ENCODE measurements at regions not wholly inside any gene's neighbourhood (a gene's known extent, or its start where the extent isn't known, plus 50 kb on each side); places are given as distances from the start of the nearest gene placed in this dataset.

DNA sequence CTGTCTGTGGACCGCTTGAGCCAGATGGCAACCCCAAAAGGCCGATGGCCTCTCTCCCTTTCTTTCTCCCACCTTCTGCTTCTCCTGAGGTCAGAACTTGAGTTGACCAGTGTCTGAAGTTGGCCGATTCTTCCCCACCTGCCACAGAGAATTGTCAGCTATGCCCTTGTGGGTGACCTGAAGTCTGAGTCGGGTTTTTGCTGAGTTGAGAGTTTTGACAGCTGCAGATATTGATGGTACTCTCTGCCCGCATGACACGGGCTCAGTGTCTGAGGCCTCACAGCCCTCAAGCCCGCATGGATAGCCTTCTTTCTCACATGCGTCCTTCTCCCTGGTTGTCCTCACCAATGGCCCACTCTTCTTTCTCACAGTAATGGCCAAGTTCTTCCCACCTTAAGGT is 111.0 kb downstream of the EFNB1 start:
- ATAC-seq (no peak), DNase-seq (no peak)
- intact Hi-C loops (cut with DNase I, micrococcal nuclease), result no loop called here

DNA sequence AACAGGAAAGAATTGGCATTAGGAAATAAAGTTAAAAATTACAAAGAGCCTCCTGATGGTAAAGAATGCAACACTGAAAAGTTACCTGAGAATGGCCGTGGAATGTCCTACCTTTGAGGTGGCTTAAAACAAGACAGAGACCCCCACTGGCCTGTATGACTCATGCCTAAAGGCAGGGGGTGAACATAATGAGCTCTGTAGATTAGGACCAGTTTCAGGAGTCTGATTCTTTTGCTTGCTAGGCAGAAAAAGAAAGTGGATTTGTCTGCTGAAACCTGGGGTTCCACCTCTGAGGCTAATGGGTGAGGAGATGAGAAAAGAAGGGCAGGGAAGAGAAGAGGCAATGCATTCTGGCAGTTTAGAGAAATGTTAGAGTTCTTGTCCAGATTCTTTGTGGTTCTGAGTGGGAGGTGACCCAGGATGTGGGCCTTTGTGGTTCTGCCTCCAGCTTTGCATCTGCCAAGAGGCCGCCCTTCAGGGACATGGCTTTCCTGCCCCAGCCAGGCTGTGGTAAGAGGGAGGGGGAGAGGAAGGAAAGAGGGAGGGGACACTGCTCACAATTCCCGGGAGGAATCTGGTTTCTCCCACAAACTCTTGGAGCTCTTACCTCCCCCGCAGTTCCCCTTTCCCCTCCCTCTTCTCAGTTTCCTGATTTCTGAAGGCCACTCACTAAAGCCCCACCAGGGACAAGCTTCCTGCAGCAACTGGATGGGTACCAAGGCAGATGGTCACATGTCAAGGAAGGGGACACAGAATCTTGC is 109.6 kb downstream of the EFNB1 start:
- no peak for DNase-seq
- ATAC-seq, result no peak
- intact Hi-C loops (cut with DNase I, micrococcal nuclease), result no loop called here

DNA sequence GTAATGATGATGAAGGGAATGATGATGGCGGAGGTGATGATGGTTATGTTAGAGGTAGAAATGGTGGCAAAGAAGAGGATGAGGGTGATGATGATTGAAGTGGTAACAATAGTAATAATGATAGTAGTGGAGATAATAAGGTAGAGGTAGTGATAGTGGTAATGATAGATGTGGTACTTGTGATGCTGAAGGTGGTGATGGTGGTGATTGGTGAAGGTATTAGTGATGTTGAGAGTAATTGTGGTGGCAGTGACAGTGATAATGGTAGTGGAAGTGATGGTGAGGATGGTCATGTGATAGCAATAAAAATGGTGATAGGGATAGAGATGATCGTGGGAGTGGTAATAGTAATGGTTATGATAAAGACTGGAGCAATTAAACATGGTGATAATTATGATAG is 108.8 kb downstream of the EFNB1 start:
- intact Hi-C loops (cut with DNase I, micrococcal nuclease), result no loop called here
- DNase-seq (no peak), ATAC-seq (no peak)

DNA sequence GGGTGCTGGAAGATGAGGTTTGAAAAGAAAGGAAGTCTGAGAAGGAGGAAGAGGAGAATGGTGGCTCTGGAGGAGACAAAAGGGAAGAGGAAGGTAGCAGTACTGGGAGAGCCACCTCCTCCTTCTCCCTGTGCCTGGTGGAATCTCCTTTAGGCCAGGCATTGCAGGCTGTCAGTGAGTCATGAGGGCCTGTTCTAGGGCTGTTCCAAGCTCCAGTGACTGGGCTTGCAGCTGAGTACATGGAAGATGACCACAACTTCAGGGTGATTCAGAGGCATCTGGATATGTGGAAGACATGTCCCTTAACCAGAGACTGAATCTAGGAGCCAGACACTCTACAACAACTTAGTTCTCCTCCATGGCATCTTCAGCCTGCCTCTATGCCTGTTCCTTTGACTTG is 107.8 kb downstream of the EFNB1 start:
- DNase-seq (no peak), ATAC-seq (no peak)
- intact Hi-C loops (cut with DNase I, micrococcal nuclease), result no loop called here

DNA sequence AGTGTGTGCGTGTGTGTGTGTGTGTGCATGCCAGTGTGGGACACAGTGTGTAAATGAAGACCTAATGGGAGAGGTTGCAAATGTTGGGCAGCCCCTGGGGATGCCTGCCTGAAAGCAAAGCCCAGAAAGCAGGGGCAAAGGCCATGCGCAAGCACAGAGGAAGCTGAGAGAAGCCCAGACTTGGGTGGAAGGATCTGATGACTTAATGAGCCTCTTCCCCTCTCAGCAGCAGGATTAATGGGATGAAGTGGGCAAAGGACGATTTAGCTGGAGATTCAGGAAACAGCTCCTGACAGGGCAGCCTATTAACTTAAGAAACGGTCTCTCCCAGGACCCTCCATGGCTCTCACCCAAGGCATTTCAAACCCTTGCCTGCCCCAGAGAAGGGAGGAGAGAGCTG is 107.3 kb downstream of the EFNB1 start:
- DNase-seq, result no peak
- intact Hi-C loops (cut with DNase I, micrococcal nuclease), result no loop called here
- no peak for ATAC-seq

DNA sequence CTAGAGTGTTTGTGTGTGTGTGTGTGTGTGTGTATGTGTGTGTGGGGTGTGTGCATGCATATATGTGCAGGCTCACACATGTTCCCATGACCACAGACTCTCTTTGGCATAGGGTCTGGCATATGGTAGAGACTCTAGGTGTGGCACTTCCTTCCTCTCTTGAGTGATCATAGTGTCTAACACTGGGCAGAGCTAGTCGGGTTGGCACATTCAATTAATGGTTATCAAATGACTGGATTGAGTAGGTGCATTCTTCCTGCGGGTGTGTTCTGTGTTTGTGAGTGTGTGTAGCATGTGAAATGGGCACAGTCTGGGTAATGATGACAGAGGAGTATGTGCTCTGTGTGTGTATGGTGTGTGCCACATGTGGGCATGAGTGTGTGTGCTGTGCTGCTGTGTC is 106.5 kb downstream of the EFNB1 start:
- no peak for DNase-seq
- intact Hi-C loops (cut with DNase I, micrococcal nuclease), result no loop called here

DNA sequence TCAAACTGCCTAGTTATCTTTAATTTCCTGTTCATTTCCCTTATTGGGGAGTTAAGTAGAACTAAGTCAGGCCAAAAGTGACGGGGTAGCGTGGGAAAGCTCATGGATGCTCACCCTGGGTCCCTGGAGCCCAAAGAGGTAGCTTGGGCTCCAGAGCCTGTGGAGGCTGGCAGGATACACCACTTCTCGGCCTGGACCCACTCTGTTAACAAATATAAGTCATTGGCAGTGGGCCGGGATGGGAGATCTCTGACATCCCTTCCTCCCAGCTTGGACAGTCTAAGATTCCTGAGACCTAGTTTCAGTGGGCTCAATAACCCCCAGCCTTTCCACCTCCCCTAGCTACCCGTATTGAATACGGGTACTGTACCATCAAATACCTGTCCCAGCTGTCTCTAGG is 106.1 kb downstream of the EFNB1 start:
- no peak for ATAC-seq
- intact Hi-C loops (cut with DNase I, micrococcal nuclease), result no loop called here
- DNase-seq, result no peak

More for the DNA sequence above, 106.5 kb downstream of the EFNB1 start:
- peak; percentile 22 for ATAC-seq

DNA sequence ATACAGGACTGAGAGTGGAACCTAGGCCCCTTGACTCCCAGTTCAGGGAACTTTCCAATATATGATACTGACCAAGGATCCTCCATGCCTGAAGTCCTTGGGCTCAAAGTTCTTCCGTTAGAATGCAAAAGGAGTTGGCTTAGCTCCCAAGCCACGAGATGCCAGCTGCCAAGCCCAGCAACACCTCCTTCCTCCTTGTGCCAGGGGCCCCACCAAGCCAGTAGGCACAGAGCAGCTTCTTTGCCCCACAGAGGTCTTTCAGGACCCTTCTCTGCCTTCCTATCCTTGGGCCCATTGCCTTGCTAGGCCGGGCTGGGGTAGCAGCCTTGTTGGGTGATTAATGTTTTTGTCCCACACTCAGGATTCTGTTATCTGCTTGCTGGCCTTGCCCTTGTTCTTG is 105.6 kb downstream of the EFNB1 start:
- peak in 1 of 2 donors; percentile 20 for DNase-seq
- intact Hi-C loops (cut with DNase I, micrococcal nuclease), result no loop called here
- peak; percentile 54 for ATAC-seq

DNA sequence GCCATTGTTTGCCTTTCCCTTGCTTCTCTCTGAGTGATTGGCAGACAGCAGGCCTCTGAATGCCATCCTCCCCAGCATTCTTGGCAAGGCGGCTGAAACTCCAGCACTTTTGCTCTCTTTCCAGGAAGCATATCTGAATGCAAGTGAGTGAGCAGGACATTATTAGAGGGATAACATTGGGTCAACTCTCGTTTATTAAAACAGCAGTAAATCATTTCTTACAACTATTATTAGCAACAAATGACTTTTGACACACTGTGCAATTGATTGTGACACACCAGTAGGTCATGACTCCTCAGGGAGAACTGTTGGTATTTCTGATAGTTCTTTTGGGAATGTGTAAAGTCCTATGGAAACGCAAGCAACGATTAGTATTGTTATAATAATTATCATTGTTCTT is 103.8 kb downstream of the EFNB1 start:
- DNase-seq (no peak), ATAC-seq (no peak)
- intact Hi-C loops (cut with DNase I, micrococcal nuclease), result no loop called here

DNA sequence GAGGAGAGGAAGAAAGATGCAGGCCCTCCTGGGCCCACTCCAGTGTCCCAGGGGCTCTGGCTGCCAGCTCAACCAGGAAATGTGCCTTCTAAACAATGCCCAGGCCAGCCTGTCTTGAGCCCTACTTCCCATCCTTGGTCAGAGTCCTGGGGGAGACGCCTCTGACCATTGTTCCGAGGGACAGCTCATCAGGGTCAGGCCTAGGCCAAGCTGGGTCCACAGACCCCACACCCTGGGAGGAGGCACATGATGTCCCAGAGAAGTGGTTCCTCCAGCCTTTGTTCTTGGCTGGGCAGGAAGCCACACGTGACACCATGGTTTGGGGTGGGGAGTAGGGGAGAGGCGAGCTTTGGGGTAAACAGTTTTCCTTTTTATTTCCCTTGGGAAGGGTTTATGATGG is 102.5 kb downstream of the EFNB1 start:
- ATAC-seq (no peak), DNase-seq (no peak)
- intact Hi-C loops (cut with DNase I, micrococcal nuclease), result no loop called here

DNA sequence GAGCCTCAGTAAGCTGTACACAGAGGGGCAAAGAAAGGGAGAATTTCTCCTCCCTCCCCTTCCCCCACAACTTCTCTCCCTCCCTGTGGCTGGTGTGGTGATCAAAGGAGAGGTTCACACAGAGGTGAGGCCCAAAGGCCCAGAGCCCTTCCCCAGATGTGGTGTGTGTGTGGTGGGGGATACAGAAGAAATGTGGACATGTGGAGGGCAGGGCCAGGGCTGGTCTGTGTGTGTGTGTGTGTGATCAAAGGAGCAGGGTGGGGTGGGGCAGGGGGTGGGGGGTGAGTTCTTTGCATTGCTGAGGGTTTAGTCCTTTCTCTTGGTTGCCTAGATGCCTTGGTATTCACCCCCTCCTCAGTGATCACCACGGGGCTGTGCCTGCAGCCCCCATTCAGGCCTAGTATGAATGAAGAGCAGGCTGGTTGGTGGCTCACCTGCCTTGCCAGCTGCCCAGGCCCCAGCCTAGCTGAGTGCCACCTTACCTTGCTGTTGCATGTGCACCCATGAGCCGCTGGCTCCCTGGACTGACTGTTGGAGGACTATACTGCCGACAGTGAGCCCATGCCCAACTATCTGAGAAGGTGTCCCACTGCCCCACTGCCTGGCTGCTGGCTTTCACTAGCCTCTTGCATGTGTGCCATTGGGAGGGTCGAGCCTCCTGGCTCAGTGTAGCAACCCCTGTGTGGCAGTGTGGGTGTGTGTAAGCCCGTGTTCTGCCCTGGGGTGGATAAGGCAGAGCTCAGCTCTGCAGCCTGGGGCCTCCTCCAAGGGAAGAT is 101.9 kb downstream of the EFNB1 start:
- ATAC-seq (no peak), DNase-seq (no peak)
- intact Hi-C loops (cut with DNase I, micrococcal nuclease), result no loop called here

DNA sequence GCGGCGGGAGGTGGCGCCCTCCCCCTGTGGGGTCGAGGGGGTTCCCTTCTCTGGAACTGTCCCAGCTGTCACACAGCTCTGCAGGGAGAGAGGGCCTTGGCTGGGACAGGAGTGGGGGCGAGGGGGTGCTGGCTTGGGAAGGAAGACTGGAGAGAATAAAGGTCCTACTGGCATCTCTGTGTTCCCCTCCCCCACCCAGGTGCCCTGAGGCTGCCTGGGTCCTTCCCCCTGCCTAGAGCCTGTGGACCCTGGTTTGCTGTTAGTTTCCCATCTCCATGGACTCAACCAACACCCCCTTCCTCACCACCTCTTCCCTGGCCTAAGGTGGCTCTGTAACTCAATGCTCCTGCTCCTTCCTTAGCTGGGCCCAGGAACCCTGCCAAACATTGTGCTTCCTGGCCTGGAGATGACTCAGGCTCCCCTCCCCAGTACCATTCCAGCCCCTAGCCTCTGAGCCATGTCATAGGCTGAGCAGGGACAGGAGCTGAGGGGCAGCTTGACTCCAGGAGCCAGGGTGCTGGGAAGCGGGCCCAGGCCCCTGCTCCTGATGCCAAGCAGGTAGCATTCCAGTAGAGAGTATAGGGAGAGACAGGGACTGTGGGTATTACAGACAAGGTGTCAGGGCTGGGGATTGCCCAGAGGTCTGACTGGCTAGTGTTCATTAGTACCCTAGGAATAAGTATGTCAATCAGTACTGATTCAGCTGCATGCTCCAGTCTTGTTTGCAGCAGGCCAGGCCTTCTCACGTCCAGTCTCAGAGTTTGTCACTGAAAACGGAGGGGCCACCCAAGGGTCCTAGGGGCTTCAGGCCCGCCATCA is 100.7 kb downstream of the EFNB1 start:
- no peak for ATAC-seq
- intact Hi-C loops (cut with DNase I, micrococcal nuclease), result no loop called here
- no peak for DNase-seq

DNA sequence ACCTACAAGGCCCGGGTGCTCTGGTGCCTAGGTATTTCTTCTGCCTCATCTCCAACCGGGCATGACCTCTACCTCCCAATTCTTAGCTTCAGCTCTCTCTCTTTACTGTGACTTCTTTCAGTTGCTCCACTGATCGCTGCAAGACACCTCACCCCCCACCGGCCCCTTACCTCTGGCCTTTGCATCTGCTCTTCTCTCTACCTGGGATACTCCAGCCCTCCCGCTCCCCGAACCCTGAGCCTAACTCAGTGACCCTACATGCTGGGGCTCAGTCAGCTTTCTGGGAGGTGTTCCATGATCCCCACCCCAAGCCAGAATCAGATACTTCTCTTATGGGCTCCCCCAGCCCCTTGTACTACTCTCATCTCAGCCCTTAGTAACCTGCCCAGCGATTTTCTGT is 99.6 kb downstream of the EFNB1 start:
- intact Hi-C loops (cut with DNase I, micrococcal nuclease), result no loop called here
- no peak for DNase-seq
- ATAC-seq, result no peak

DNA sequence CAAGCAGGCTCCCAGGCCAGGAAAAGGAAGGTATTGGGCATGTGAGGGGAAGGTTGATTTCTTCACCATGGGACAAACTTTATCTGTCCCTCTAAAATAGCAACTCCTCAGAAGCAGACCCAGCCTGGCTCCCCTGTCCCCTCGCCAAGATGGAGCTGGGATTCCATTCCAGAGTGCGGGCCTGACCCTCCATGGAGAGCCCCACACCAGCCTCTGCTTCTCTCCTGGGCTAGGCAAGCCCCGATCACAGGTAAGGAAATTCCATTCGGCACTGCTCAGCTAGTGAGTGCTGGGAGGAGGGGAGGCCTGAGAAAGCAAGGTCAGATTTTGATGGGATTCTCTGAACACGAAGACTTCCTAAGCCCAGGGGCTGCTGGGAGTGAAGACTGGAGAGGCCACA is 98.4 kb downstream of the EFNB1 start:
- no peak for ATAC-seq
- intact Hi-C loops (cut with DNase I, micrococcal nuclease), result no loop called here
- no peak for DNase-seq

DNA sequence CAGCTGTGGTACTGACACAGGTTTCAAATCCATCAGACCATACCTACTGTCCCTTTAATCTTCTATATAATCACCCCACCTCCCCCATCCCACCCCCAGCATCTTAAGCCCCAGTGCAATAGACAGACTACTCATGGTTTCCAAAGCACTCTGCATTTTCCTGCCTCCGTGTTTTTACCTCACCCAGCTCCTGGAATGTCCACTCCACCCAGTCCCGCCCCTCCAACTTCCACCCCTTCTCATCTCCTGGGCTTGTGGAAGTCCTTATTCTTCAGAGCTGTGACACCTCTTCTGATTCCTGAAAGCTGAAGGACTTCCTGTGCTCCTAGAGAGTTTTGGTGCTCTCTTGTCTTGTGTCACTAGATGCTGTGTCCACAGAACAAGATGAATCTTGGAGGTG is 94.3 kb downstream of the EFNB1 start:
- ATAC-seq (no peak), DNase-seq (no peak)
- intact Hi-C loops (cut with DNase I, micrococcal nuclease), result no loop called here

DNA sequence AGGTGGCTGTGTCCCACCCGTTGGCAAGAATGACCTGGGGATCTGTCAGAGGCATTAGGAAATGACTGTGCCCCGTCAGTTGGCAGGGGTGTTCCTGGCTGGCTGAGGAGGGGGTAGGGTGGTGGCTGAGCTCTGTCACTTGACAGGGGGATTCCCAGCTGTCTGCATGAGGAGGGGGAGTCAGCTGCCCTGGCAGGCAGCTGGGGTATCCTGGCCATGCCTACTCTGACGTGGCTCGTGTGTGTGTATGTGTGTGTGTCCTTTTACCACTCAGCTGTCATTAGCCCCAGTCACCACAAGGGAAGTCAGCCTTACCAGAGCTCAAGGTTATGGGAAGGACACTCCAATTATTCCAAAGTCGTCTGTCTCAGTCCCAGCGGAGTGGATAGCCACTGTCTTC is 93.2 kb downstream of the EFNB1 start:
- DNase-seq (no peak), ATAC-seq (no peak)
- intact Hi-C loops (cut with DNase I, micrococcal nuclease), result no loop called here

DNA sequence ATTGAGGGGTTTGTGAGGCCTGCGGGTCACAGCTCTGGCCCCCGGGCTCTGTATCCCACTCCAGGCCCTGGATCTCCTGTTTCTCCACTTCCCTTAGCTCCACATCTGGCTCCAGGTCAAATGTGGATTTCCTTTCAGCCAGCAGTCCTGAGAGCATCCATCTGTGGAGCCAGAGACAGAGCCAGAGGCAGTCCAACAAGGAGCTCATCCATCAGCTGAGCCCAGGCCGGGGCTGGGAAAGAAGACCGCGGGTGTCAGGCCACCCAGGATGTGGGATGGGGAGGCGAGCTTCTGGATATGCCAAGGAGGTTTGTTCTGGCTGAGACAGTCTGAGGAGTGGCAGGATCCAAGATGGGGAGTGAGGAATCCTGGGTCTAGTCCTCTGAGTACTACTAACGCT is 91.7 kb downstream of the EFNB1 start:
- ATAC-seq (no peak), DNase-seq (no peak)
- intact Hi-C loops (cut with DNase I, micrococcal nuclease), result no loop called here

DNA sequence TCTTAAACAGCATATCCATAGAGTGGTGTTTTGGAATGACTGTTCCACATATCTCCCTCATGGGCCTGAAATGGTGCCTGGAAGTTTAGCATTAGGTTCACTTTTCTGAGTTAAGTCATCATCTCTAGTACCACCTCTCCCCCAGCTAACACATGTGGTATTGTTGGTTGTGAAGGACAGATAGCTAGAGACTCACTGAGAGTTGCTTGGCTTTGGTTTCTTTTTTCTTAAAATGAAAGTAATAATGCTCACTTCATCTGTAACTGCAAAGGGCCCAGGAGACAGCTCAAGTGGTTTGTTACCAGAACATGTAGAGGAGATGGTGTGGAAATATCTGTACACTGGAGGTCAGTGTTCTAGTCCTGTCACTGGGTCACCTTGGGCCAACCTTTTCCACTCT is 90.9 kb downstream of the EFNB1 start:
- ATAC-seq (no peak), DNase-seq (no peak)
- intact Hi-C loops (cut with DNase I, micrococcal nuclease), result no loop called here

DNA sequence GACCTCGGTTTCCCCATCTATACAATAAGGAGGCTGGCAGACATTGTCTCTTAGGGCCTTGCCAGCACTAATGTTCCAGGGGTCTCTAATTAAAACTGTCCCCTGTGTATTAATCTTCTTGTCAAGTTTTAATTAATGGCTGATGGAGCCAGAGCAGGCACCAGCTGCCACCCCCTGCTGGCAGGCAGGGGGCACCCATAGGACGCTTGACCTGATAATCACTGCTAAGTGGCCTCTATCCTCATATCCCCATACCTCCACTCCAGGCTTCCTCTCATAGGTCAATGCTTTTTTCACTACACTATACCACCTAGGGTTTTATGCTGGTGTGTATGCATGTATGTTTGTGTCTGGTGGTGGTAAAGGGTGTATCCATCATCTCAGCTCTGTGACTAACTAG is 89.4 kb downstream of the EFNB1 start:
- ATAC-seq (no peak), DNase-seq (no peak)
- intact Hi-C loops (cut with DNase I, micrococcal nuclease), result no loop called here

DNA sequence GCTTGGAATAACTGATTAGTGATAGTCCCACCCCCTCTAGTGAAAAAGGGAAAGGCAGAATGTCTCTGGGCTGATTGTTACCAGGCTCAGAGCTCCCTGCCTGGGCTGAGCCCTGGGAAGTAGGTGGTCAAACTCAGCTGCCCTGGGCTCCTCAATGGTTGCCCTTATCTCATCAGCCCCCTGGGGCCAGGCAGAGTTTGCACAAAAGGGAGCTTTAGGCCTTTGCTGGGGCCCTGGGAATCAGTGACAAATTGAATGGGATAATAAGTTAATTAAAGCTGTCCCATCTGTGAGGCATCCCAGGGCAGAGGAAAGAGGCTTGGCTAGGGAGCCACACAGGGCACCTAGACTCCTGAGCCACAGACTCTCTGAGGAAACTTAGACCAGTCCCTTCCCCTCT is 89.0 kb downstream of the EFNB1 start:
- intact Hi-C loops (cut with DNase I, micrococcal nuclease), result no loop called here
- no peak for DNase-seq
- ATAC-seq, result no peak
